HCT116 (cell line): ENCODE measurements at regions not wholly inside any gene's neighbourhood (a gene's known extent, or its start where the extent isn't known, plus 50 kb on each side); places are given as distances from the start of the nearest gene placed in this dataset.

Experiments
- ATAC-seq: fragments of 200-7000 bp; cut with Tn5 transposase; 2 replicates; pipeline ENCODE4 v1.9.1; 2020; ENCODE audit warnings: mild to moderate bottlenecking, moderate library complexity
- BruUV-seq: library from RNA; stranded (reverse); fragments of 400-500 nt; replicated peaks from 2 replicates; lab custom pipeline; 2021; lab: Mats Ljungman, UMichigan
- CTCF ChIA-PET: fragments of 300-600 bp; sonication (Branson Sonifier 250); formaldehyde crosslinking; loops from one replicate; lab custom pipeline; 2021; ENCODE audit warnings: antibody characterized with exemption; lab: Charles Lee
- POLR2A ChIA-PET: fragments of 300-600, 350-600 bp; sonication (Branson Sonifier 250); formaldehyde crosslinking; loops from one replicate; lab custom pipeline; 2021; ENCODE audit warnings: antibody characterized with exemption; lab: Charles Lee
- RAD21 ChIA-PET, 2 experiments: fragments of 300-600 bp; sonication (Branson Sonifier 250); formaldehyde crosslinking; loops; one replicate each; lab custom pipeline; 2023; ENCODE audit warnings: low total read pairs in 2 of 2; ENCODE audit not compliant: uncharacterized antibody in 2 of 2, unreplicated experiment in 2 of 2, low non-redundant PET in 1 of 2; lab: Charles Lee
- DNase-seq: peaks from one replicate; pipeline ENCODE4 v3.0.0-alpha.2; 2010; ENCODE audit warnings: low read depth, low spot score
- H2AFZ ChIP-seq: fragments of 200-600 bp; shearing (Covaris generic), sonication (generic); 2 replicates; pipeline ENCODE4 v1.6.1; 2017; ENCODE audit warnings: low read depth, mixed run types, mixed read lengths, antibody characterized with exemption, low read length; ENCODE audit not compliant: poor library complexity, severe bottlenecking
- H3K27ac ChIP-seq: 2 replicates; pipeline ENCODE4 v1.5.1; 2012; ENCODE audit warnings: low read depth, low read length
- H3K27me3 ChIP-seq: fragments of 200-600 bp; sonication (generic); 2 replicates; pipeline ENCODE4 v1.6.1; 2016; ENCODE audit warnings: mixed run types, low read length, mixed read lengths; ENCODE audit not compliant: insufficient read depth
- H3K36me3 ChIP-seq, 2 experiments: fragments of 200-500 bp in 1 of 2; fragments of 200-600 bp in 1 of 2; sonication (Bioruptor generic) in 1 of 2; sonication (generic) in 1 of 2; 2 replicates each; pipeline versions ENCODE4 v1.5.1 to v1.6.1; 2014 to 2016; ENCODE audit warnings: low read length in 2 of 2, inconsistent platforms in 1 of 2, mixed read lengths in 1 of 2, mixed run types in 1 of 2; ENCODE audit not compliant: insufficient read depth in 2 of 2, control insufficient read depth in 1 of 2
- H3K4me1 ChIP-seq, 2 experiments: fragments of 200-600 bp in 1 of 2; sonication (generic) in 1 of 2; 2 replicates each; pipeline versions ENCODE4 v1.5.1 to v1.6.1; 2012 to 2017; ENCODE audit warnings: low read length in 2 of 2, inconsistent platforms in 1 of 2, mild to moderate bottlenecking in 1 of 2, mixed read lengths in 1 of 2, mixed run types in 1 of 2, moderate library complexity in 1 of 2; ENCODE audit not compliant: insufficient read depth in 2 of 2, control insufficient read depth in 1 of 2
- H3K4me2 ChIP-seq: fragments of 200-600 bp; sonication (generic); 2 replicates; pipeline ENCODE4 v1.6.1; 2017; ENCODE audit warnings: mixed run types, low read length, mixed read lengths
- H3K4me3 ChIP-seq, 2 experiments: fragments of 200-600 bp in 1 of 2; sonication (generic) in 1 of 2; replicated peaks in 1 of 2; 2 replicates each; pipeline ENCODE4 v1.5.1; 2011 to 2016; ENCODE audit warnings: low read length in 2 of 2, control low read depth in 1 of 2, low read depth in 1 of 2, mild to moderate bottlenecking in 1 of 2, mixed read lengths in 1 of 2, mixed run types in 1 of 2
- H3K79me2 ChIP-seq: fragments of 200-600 bp; sonication (generic); 2 replicates; pipeline ENCODE4 v1.6.1; 2017; ENCODE audit warnings: mild to moderate bottlenecking, mixed run types, low read length, moderate library complexity, mixed read lengths; ENCODE audit not compliant: insufficient read depth
- H3K9ac ChIP-seq: fragments of 200-600 bp; sonication (generic); 2 replicates; pipeline ENCODE4 v1.6.1; 2016; ENCODE audit warnings: low read length, mixed read lengths
- H3K9me2 ChIP-seq: fragments of 200-600 bp; sonication (generic), shearing (Covaris generic); 2 replicates; pipeline ENCODE4 v1.6.1; 2017; ENCODE audit warnings: mixed run types, mild to moderate bottlenecking, moderate library complexity; ENCODE audit not compliant: insufficient read depth
- H3K9me3 ChIP-seq, 2 experiments: fragments of 200-500 bp in 1 of 2; fragments of 200-600 bp in 1 of 2; sonication (Bioruptor generic) in 1 of 2; sonication (generic) in 1 of 2; 2 replicates each; pipeline ENCODE4 v1.6.1; 2014 to 2017; ENCODE audit warnings: low read length in 2 of 2, mixed read lengths in 2 of 2, inconsistent platforms in 1 of 2, low read depth in 1 of 2, mild to moderate bottlenecking in 1 of 2, mixed run types in 1 of 2, moderate library complexity in 1 of 2; ENCODE audit not compliant: control insufficient read depth in 1 of 2, insufficient read depth in 1 of 2
- H4K20me1 ChIP-seq: fragments of 200-600 bp; sonication (generic), shearing (Covaris generic); 2 replicates; pipeline ENCODE4 v1.6.1; 2017; ENCODE audit warnings: mixed run types, mild to moderate bottlenecking, moderate library complexity; ENCODE audit not compliant: insufficient read depth
- CBX3 ChIP-seq: IDR thresholded peaks from 2 replicates; pipeline ENCODE4 v1.6.1; 2012; ENCODE audit warnings: low read depth
- EGR1 ChIP-seq: IDR thresholded peaks from 2 replicates; pipeline ENCODE4 v1.6.1; 2012; ENCODE audit warnings: low read depth
- FOSL1 ChIP-seq: IDR thresholded peaks from 2 replicates; pipeline ENCODE4 v1.6.1; 2012; ENCODE audit warnings: low read depth
- POLR2AphosphoS5 ChIP-seq: IDR thresholded peaks from 2 replicates; pipeline ENCODE4 v1.6.1; 2011; ENCODE audit warnings: mild to moderate bottlenecking, low read depth, low read length, moderate library complexity
- RAD21 ChIP-seq: IDR thresholded peaks from 2 replicates; pipeline ENCODE4 v1.6.1; 2012; ENCODE audit warnings: low read depth, mild to moderate bottlenecking
- SP1 ChIP-seq: IDR thresholded peaks from 2 replicates; pipeline ENCODE4 v1.6.1; 2012; ENCODE audit warnings: low read depth
- TCF7L2 ChIP-seq: IDR thresholded peaks from 2 replicates; pipeline ENCODE4 v1.7.0; 2011; ENCODE audit warnings: borderline replicate concordance, inconsistent platforms; ENCODE audit not compliant: insufficient read depth, insufficient read length; ENCODE audit errors: extremely low read depth
- intact Hi-C: fragments of 100-400 bp; cut with micrococcal nuclease; formaldehyde crosslinking; loops from 2 replicates; pipeline ENCODE4 v1.10.0; 2022
- TF ChIP-seq, protein P1 (sequence below): IDR thresholded peaks from 2 replicates; pipeline ENCODE4 v1.6.1; 2012
- TF ChIP-seq, protein P2 (sequence below), 3 experiments: fragments of 200-600 bp in 1 of 3; sonication (generic) in 1 of 3; IDR thresholded peaks in 2 of 3; conservative IDR thresholded peaks in 1 of 3; 2 replicates each; pipeline ENCODE4 v1.5.1; 2012 to 2017; ENCODE audit warnings: low read depth in 2 of 3, low read length in 2 of 3, antibody characterized with exemption in 1 of 3, borderline replicate concordance in 1 of 3, control low read depth in 1 of 3, mild to moderate bottlenecking in 1 of 3, mixed read lengths in 1 of 3, mixed run types in 1 of 3, moderate library complexity in 1 of 3; ENCODE audit not compliant: insufficient read depth in 1 of 3
- TF ChIP-seq, protein P3 (sequence below): IDR thresholded peaks from 2 replicates; pipeline ENCODE4 v1.6.1; 2012; ENCODE audit warnings: low read depth

GRCh38 chr21:35971824-35972223 lies 88.5 kb downstream of the SETD4 start:
- ChIA-PET CTCF (no interaction called here), POLR2A (no interaction called here), RAD21 (no interaction called here)
- ATAC-seq = no peak
- BruUV-seq = no TSS peak
- no peak for DNase-seq
- intact Hi-C loops = no loop called here
- Histone ChIP-seq H3K27ac (no peak overlapping the region), H3K27me3 (no peaks in the 10 kb centered on the region), H3K9me2 (no peaks in the 10 kb centered on the region), H2AFZ (no peak overlapping the region), H4K20me1 (no peaks in the 10 kb centered on the region), H3K36me3 (no peaks in the 10 kb centered on the region), H3K79me2 (no peaks in the 10 kb centered on the region), H3K4me1 (peaks cover 7 to 10% of the 10 kb centered on the region in 2 experiments; a peak in 2 of 4 replicates), H3K9me3 (no peaks in the 10 kb centered on the region), H3K4me2 (no peak overlapping the region), H3K9ac (no peak overlapping the region), H3K4me3 (no peak overlapping the region)
- TF ChIP-seq SP1 (no peak), POLR2AphosphoS5 (no peak), FOSL1 (no peak)
- TF ChIP-seq, protein P1, sequence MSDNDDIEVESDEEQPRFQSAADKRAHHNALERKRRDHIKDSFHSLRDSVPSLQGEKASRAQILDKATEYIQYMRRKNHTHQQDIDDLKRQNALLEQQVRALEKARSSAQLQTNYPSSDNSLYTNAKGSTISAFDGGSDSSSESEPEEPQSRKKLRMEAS = no peak
- TF ChIP-seq, protein P2, sequence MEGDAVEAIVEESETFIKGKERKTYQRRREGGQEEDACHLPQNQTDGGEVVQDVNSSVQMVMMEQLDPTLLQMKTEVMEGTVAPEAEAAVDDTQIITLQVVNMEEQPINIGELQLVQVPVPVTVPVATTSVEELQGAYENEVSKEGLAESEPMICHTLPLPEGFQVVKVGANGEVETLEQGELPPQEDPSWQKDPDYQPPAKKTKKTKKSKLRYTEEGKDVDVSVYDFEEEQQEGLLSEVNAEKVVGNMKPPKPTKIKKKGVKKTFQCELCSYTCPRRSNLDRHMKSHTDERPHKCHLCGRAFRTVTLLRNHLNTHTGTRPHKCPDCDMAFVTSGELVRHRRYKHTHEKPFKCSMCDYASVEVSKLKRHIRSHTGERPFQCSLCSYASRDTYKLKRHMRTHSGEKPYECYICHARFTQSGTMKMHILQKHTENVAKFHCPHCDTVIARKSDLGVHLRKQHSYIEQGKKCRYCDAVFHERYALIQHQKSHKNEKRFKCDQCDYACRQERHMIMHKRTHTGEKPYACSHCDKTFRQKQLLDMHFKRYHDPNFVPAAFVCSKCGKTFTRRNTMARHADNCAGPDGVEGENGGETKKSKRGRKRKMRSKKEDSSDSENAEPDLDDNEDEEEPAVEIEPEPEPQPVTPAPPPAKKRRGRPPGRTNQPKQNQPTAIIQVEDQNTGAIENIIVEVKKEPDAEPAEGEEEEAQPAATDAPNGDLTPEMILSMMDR (IDR thresholded peaks at IDR 0.05 in 2 of 3, conservative IDR thresholded peaks at IDR 0.05 in 1 of 3; ENCODE audit: borderline replicate concordance in 1 of 3, insufficient read depth in 1 of 3, low read depth in 2 of 3, low read length in 2 of 3) = no peak

- no peak overlapping the region for H3K4me3 ChIP-seq
- TF ChIP-seq SP1 = no peak
- no peak for TF ChIP-seq POLR2AphosphoS5
- TF ChIP-seq FOSL1 = no peak
- TF ChIP-seq, protein P3, sequence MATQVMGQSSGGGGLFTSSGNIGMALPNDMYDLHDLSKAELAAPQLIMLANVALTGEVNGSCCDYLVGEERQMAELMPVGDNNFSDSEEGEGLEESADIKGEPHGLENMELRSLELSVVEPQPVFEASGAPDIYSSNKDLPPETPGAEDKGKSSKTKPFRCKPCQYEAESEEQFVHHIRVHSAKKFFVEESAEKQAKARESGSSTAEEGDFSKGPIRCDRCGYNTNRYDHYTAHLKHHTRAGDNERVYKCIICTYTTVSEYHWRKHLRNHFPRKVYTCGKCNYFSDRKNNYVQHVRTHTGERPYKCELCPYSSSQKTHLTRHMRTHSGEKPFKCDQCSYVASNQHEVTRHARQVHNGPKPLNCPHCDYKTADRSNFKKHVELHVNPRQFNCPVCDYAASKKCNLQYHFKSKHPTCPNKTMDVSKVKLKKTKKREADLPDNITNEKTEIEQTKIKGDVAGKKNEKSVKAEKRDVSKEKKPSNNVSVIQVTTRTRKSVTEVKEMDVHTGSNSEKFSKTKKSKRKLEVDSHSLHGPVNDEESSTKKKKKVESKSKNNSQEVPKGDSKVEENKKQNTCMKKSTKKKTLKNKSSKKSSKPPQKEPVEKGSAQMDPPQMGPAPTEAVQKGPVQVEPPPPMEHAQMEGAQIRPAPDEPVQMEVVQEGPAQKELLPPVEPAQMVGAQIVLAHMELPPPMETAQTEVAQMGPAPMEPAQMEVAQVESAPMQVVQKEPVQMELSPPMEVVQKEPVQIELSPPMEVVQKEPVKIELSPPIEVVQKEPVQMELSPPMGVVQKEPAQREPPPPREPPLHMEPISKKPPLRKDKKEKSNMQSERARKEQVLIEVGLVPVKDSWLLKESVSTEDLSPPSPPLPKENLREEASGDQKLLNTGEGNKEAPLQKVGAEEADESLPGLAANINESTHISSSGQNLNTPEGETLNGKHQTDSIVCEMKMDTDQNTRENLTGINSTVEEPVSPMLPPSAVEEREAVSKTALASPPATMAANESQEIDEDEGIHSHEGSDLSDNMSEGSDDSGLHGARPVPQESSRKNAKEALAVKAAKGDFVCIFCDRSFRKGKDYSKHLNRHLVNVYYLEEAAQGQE = no peak
- TF ChIP-seq RAD21 = no peak
- TF ChIP-seq CBX3 = no peak
- no peak for TF ChIP-seq TCF7L2
- no peak for TF ChIP-seq EGR1
- H2AFZ ChIP-seq = no peak overlapping the region
- peaks cover 0 to 3% of the 10 kb centered on the region in 2 experiments; a peak in 1 of 4 replicates for H3K4me1 ChIP-seq
- no peak overlapping the region for H3K27ac ChIP-seq
- no peaks in the 10 kb centered on the region for H3K9me2 ChIP-seq
- ChIA-PET RAD21 (no interaction called here), POLR2A (no interaction called here), CTCF (no interaction called here)
- ATAC-seq (no peak), DNase-seq (no peak)
- no peaks in the 10 kb centered on the region for H3K9me3 ChIP-seq
- H3K4me2 ChIP-seq = no peak overlapping the region
- BruUV-seq = no TSS peak
- no peaks in the 10 kb centered on the region for H3K79me2 ChIP-seq
- no peaks in the 10 kb centered on the region for H3K36me3 ChIP-seq
- no peak overlapping the region for H3K9ac ChIP-seq
- H4K20me1 ChIP-seq = no peaks in the 10 kb centered on the region
- intact Hi-C loops = no loop called here
- H3K27me3 ChIP-seq = no peaks in the 10 kb centered on the region
Measured at GRCh38 chr21:35969281-35969680, 91.0 kb downstream of the SETD4 start.
